ENCODE measurements at regions not wholly inside any gene's neighbourhood (a gene's known extent, or its start where the extent isn't known, plus 50 kb on each side); places are given as distances from the start of the nearest gene placed in this dataset.
"Not testable (repeated sequence)": the region's sequence is repeated elsewhere in the genome, so short reads cannot be mapped to it uniquely, and the experiment has no call there.

- no peaks in the 10 kb centered on the region for H3K9me3 ChIP-seq (ENCODE audit: low read depth, low read length, poor library complexity, severe bottlenecking)
- TF ChIP-seq CTCF (conservative IDR thresholded peaks at IDR 0.05; ENCODE audit: low read depth, low read length) (no peak), EZH2 (IDR thresholded peaks at IDR 0.05; ENCODE audit: borderline replicate concordance, low read depth, low read length, poor library complexity, severe bottlenecking) (no peak)
- H3K27ac ChIP-seq (ENCODE audit: low read depth, low read length, poor library complexity, severe bottlenecking): no peak overlapping the region
- H3K4me3 ChIP-seq (ENCODE audit: low read depth, low read length, poor library complexity, severe bottlenecking): no peak overlapping the region
- no peaks in the 10 kb centered on the region for H3K4me1 ChIP-seq (ENCODE audit: insufficient read depth, low read length, poor library complexity, severe bottlenecking)
- DNase-seq (ENCODE audit: low spot score): no peak
- intact Hi-C loops (cut with micrococcal nuclease; ENCODE audit: unreplicated experiment): no loop called here
- BruUV-seq (replicated peaks): no TSS peak
- ChIA-PET CTCF (no interaction called here), POLR2A (ENCODE audit: low non-redundant PET) (no interaction called here)
- H3K36me3 ChIP-seq (ENCODE audit: insufficient read depth, low read length, poor library complexity, severe bottlenecking): no peaks in the 10 kb centered on the region
- no peaks in the 10 kb centered on the region for H3K27me3 ChIP-seq (replicated peaks; ENCODE audit: insufficient read depth, low read depth, low read length, poor library complexity)
Observed at GRCh38 chr12:72901685-72902084, 629.5 kb downstream of the TRHDE start.

GRCh38 chr12:72925716-72926115 lies 653.5 kb downstream of the TRHDE start:
- intact Hi-C loops (cut with micrococcal nuclease; ENCODE audit: unreplicated experiment): no loop called here
- DNase-seq (ENCODE audit: low spot score): no peak
- CTCF ChIA-PET: no interaction called here
- no peak overlapping the region for H3K27ac ChIP-seq (ENCODE audit: low read depth, low read length, poor library complexity, severe bottlenecking)
- H3K4me1 ChIP-seq (ENCODE audit: insufficient read depth, low read length, poor library complexity, severe bottlenecking): no peaks in the 10 kb centered on the region
- H3K36me3 ChIP-seq (ENCODE audit: insufficient read depth, low read length, poor library complexity, severe bottlenecking): no peaks in the 10 kb centered on the region
- H3K4me3 ChIP-seq (ENCODE audit: low read depth, low read length, poor library complexity, severe bottlenecking): no peak overlapping the region
- no TSS peak for BruUV-seq (replicated peaks)
- no peak for TF ChIP-seq EZH2 (IDR thresholded peaks at IDR 0.05; ENCODE audit: borderline replicate concordance, low read depth, low read length, poor library complexity, severe bottlenecking)
- TF ChIP-seq CTCF (conservative IDR thresholded peaks at IDR 0.05; ENCODE audit: low read depth, low read length): no peak
- H3K27me3 ChIP-seq (replicated peaks; ENCODE audit: insufficient read depth, low read depth, low read length, poor library complexity): no peaks in the 10 kb centered on the region
- POLR2A ChIA-PET (ENCODE audit: low non-redundant PET): no interaction called here
- H3K9me3 ChIP-seq (ENCODE audit: low read depth, low read length, poor library complexity, severe bottlenecking): no peaks in the 10 kb centered on the region

- CTCF ChIA-PET; H3K4me1 ChIP-seq (ENCODE audit: insufficient read depth, low read length, poor library complexity, severe bottlenecking); H3K27ac ChIP-seq (ENCODE audit: low read depth, low read length, poor library complexity, severe bottlenecking); H3K9me3 ChIP-seq (ENCODE audit: low read depth, low read length, poor library complexity, severe bottlenecking); H3K27me3 ChIP-seq (replicated peaks; ENCODE audit: insufficient read depth, low read depth, low read length, poor library complexity); POLR2A ChIA-PET (ENCODE audit: low non-redundant PET); H3K4me3 ChIP-seq (ENCODE audit: low read depth, low read length, poor library complexity, severe bottlenecking); H3K36me3 ChIP-seq (ENCODE audit: insufficient read depth, low read length, poor library complexity, severe bottlenecking); intact Hi-C loops (cut with micrococcal nuclease; ENCODE audit: unreplicated experiment); BruUV-seq (replicated peaks); DNase-seq (ENCODE audit: low spot score): not testable (repeated sequence)
Observed at GRCh38 chr12:72931838-72932237, 659.7 kb downstream of the TRHDE start.

- intact Hi-C loops (cut with micrococcal nuclease; ENCODE audit: unreplicated experiment): no loop called here
- TF ChIP-seq EZH2 (IDR thresholded peaks at IDR 0.05; ENCODE audit: borderline replicate concordance, low read depth, low read length, poor library complexity, severe bottlenecking): no peak
- TF ChIP-seq CTCF (conservative IDR thresholded peaks at IDR 0.05; ENCODE audit: low read depth, low read length): no peak
- Histone ChIP-seq H3K27ac (ENCODE audit: low read depth, low read length, poor library complexity, severe bottlenecking) (no peak overlapping the region), H3K9me3 (ENCODE audit: low read depth, low read length, poor library complexity, severe bottlenecking) (no peaks in the 10 kb centered on the region), H3K4me1 (ENCODE audit: insufficient read depth, low read length, poor library complexity, severe bottlenecking) (no peaks in the 10 kb centered on the region), H3K36me3 (ENCODE audit: insufficient read depth, low read length, poor library complexity, severe bottlenecking) (no peaks in the 10 kb centered on the region), H3K4me3 (ENCODE audit: low read depth, low read length, poor library complexity, severe bottlenecking) (no peak overlapping the region), H3K27me3 (replicated peaks; ENCODE audit: insufficient read depth, low read depth, low read length, poor library complexity) (no peaks in the 10 kb centered on the region)
- POLR2A ChIA-PET (ENCODE audit: low non-redundant PET): no interaction called here
- no TSS peak for BruUV-seq (replicated peaks)
- DNase-seq (ENCODE audit: low spot score): no peak
- CTCF ChIA-PET: no interaction called here
Observed at GRCh38 chr12:72937486-72937885, 665.3 kb downstream of the TRHDE start.

Data from A673 (cell line).